ENCODE measurements at regions not wholly inside any gene's neighbourhood (a gene's known extent, or its start where the extent isn't known, plus 50 kb on each side); places are given as distances from the start of the nearest gene placed in this dataset.
A peak's percentile ranks its signal among the peaks of the same experiment; 100 is the strongest.
"Not testable (repeated sequence)": the region's sequence is repeated elsewhere in the genome, so short reads cannot be mapped to it uniquely, and the experiment has no call there.

GRCh38 chrX:22559506-22559905, 286.8 kb downstream of the CBLL2 start:
- TF ChIP-seq POLR2AphosphoS5 (IDR thresholded peaks at IDR 0.05; ENCODE audit: low read depth, low read length) (no peak), POLR2A (IDR thresholded peaks at IDR 0.05; ENCODE audit: low read depth, low read length) (no peak), TAF1 (IDR thresholded peaks at IDR 0.05; ENCODE audit: low read depth, low read length) (no peak), PAX5 (IDR thresholded peaks at IDR 0.05; ENCODE audit: insufficient read depth, low read length, severe bottlenecking) (no peak)
- FAIRE-seq (no peak), DNase-seq (ENCODE audit: insufficient read length, low spot score) (no peak)

DNA sequence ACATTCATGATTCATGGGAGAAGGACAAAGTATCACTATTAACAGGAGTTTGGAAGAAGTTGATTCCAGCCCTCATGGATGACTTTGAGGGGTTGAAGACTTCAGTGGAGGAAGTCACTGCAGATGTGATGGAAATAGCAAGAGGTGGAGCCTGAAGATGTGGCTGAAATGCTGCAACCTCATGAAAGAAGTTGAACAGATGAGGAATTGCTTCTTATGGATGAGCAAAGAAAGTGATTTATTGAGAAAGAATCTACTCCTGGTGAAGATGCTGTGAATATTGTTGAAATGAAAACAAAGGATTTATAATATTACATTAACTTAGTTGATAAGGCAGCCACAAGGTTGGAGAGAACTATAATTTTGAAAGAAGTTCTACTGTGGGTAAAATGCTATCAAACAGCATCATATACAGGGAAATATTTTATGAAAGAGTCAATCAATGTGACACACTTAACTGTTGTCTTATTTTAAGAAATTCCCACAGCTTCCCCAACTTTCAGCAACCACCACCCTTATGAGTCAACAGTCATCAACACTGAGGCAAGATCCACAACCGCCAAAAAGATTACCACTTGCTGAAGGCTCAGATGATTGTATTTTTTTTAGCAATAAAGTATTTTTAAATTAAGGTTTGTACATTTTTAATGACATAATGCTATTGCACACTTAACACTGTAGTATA, 302.6 kb downstream of the CBLL2 start:
- no peak for TF ChIP-seq POU2F2 (IDR thresholded peaks at IDR 0.05; ENCODE audit: low read depth, low read length)
- no peak for TF ChIP-seq SPI1 (IDR thresholded peaks at IDR 0.05; ENCODE audit: low read depth, low read length)
- no peak for TF ChIP-seq POLR2A (IDR thresholded peaks at IDR 0.05; ENCODE audit: low read depth, low read length)
- TF ChIP-seq PAX5 (IDR thresholded peaks at IDR 0.05; ENCODE audit: insufficient read depth, low read length, severe bottlenecking) = no peak
- no peak for TF ChIP-seq TAF1 (IDR thresholded peaks at IDR 0.05; ENCODE audit: low read depth, low read length)
- no peak for TF ChIP-seq POLR2AphosphoS5 (IDR thresholded peaks at IDR 0.05; ENCODE audit: low read depth, low read length)
- no peak for DNase-seq (ENCODE audit: insufficient read length, low spot score)
- FAIRE-seq = no peak

DNA sequence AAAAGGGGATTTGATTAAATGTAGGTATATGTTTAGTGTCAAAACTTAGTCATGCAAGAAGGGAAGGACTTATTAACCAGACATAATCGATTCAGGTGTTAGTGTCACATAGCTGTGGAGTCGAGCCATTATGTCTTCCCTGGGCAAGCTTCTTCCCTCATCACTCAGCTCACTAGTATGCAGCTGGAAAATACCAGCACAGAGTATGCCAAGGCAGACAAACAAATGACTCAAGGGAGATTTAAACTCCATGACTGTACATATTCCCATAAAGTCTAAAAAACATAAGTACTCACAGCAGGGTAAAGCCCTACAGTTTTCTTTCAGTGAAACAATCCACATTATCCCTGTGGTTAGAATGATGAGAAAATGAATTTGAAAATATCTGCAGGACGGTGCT, 304.5 kb downstream of the CBLL2 start:
- FAIRE-seq (no peak), DNase-seq (ENCODE audit: insufficient read length, low spot score) (no peak)
- TF ChIP-seq SPI1 (IDR thresholded peaks at IDR 0.05; ENCODE audit: low read depth, low read length) (no peak), POLR2A (IDR thresholded peaks at IDR 0.05; ENCODE audit: low read depth, low read length) (no peak), POU2F2 (IDR thresholded peaks at IDR 0.05; ENCODE audit: low read depth, low read length) (no peak), TAF1 (IDR thresholded peaks at IDR 0.05; ENCODE audit: low read depth, low read length) (no peak), PAX5 (IDR thresholded peaks at IDR 0.05; ENCODE audit: insufficient read depth, low read length, severe bottlenecking) (no peak)

GRCh38 chrX:22585831-22586230, 313.1 kb downstream of the CBLL2 start:
- no peak for TF ChIP-seq POLR2AphosphoS5 (IDR thresholded peaks at IDR 0.05; ENCODE audit: low read depth, low read length)
- peak; percentile 82 for TF ChIP-seq SPI1 (IDR thresholded peaks at IDR 0.05; ENCODE audit: low read depth, low read length)
- no peak for TF ChIP-seq POLR2A (IDR thresholded peaks at IDR 0.05; ENCODE audit: low read depth, low read length)
- TF ChIP-seq PAX5 (IDR thresholded peaks at IDR 0.05; ENCODE audit: insufficient read depth, low read length, severe bottlenecking) = no peak
- no peak for TF ChIP-seq POU2F2 (IDR thresholded peaks at IDR 0.05; ENCODE audit: low read depth, low read length)
- TF ChIP-seq TAF1 (IDR thresholded peaks at IDR 0.05; ENCODE audit: low read depth, low read length) = no peak
- DNase-seq (ENCODE audit: insufficient read length, low spot score) = no peak
- FAIRE-seq = no peak

DNA sequence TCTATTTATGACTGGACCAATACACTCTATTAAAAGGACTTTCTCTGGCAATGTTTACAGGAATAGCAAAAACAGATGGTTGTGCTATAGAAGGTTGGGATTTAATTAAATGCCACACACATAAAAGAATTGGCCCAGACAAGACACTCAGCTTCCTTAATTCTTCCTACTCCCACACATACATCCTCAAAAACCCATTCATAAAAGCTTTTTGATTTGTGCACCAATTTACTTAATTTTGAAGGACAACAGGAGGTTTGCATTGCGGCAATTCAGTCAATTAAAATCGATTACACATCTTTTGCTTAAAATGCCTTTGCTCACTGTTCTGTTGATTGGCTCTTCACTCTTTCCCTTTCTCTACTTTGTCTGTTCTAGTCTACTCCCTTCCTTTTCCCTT, 317.1 kb downstream of the CBLL2 start:
- DNase-seq (ENCODE audit: insufficient read length, low spot score) = no peak
- TF ChIP-seq PAX5 (IDR thresholded peaks at IDR 0.05; ENCODE audit: insufficient read depth, low read length, severe bottlenecking) (no peak), SPI1 (IDR thresholded peaks at IDR 0.05; ENCODE audit: low read depth, low read length) (no peak), TAF1 (IDR thresholded peaks at IDR 0.05; ENCODE audit: low read depth, low read length) (no peak), POLR2AphosphoS5 (IDR thresholded peaks at IDR 0.05; ENCODE audit: low read depth, low read length) (no peak), POLR2A (IDR thresholded peaks at IDR 0.05; ENCODE audit: low read depth, low read length) (no peak), POU2F2 (IDR thresholded peaks at IDR 0.05; ENCODE audit: low read depth, low read length) (no peak)
- no peak for FAIRE-seq

DNA sequence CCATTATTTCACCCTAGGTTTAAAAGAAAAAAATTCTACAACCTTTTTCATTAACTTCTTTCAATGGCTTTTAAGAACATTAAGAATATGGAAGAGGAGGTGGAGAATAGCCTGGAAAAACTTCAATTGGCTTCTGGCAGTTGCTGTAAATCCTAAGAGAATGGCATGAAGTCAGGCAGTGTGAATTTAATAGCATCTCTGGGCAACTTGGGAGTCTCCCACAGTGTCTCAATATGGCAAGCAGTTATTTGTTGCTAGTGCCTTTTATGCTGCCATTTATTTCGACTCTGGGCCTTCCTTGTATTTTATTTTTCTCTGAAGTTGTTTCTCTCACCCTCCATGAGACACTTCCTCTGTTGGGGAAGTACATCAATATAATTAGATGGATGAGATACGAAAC, 322.1 kb downstream of the CBLL2 start:
- TF ChIP-seq POLR2A (IDR thresholded peaks at IDR 0.05; ENCODE audit: low read depth, low read length) (no peak), TAF1 (IDR thresholded peaks at IDR 0.05; ENCODE audit: low read depth, low read length) (no peak), PAX5 (IDR thresholded peaks at IDR 0.05; ENCODE audit: insufficient read depth, low read length, severe bottlenecking) (no peak), POU2F2 (IDR thresholded peaks at IDR 0.05; ENCODE audit: low read depth, low read length) (no peak), POLR2AphosphoS5 (IDR thresholded peaks at IDR 0.05; ENCODE audit: low read depth, low read length) (no peak), SPI1 (IDR thresholded peaks at IDR 0.05; ENCODE audit: low read depth, low read length) (no peak)
- DNase-seq (ENCODE audit: insufficient read length, low spot score) (no peak), FAIRE-seq (no peak)

GRCh38 chrX:22603060-22603459, 330.3 kb downstream of the CBLL2 start:
- FAIRE-seq (no peak), DNase-seq (ENCODE audit: insufficient read length, low spot score) (no peak)
- TF ChIP-seq POLR2A (IDR thresholded peaks at IDR 0.05; ENCODE audit: low read depth, low read length) = no peak
- no peak for TF ChIP-seq TAF1 (IDR thresholded peaks at IDR 0.05; ENCODE audit: low read depth, low read length)
- TF ChIP-seq SPI1 (IDR thresholded peaks at IDR 0.05; ENCODE audit: low read depth, low read length) = no peak
- no peak for TF ChIP-seq POU2F2 (IDR thresholded peaks at IDR 0.05; ENCODE audit: low read depth, low read length)
- TF ChIP-seq PAX5 (IDR thresholded peaks at IDR 0.05; ENCODE audit: insufficient read depth, low read length, severe bottlenecking) = no peak

DNA sequence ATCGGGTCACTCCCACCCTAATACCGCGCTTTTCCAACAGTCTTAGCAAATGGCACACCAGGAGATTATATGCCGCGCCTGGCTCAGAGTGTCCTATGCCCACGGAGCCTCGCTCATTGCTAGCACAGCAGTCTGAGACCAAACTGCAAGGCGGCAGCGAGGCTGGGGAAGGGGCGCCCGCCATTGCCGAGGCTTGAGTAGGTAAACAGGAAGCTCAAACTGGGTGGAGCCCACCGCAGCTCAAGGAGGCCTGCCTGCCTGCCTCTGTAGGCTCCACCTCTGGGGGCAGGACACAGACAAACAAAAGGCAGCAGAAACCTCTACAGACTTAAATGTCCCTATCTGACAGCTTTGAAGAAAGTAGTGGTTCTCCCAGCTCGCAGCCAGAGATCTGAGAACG, 336.7 kb downstream of the CBLL2 start:
- DNase-seq (ENCODE audit: insufficient read length, low spot score); FAIRE-seq: not testable (repeated sequence)

GRCh38 chrX:22616867-22617266, 344.2 kb downstream of the CBLL2 start:
- DNase-seq (ENCODE audit: insufficient read length, low spot score) (no peak), FAIRE-seq (no peak)
- TF ChIP-seq POLR2AphosphoS5 (IDR thresholded peaks at IDR 0.05; ENCODE audit: low read depth, low read length) = no peak
- no peak for TF ChIP-seq TAF1 (IDR thresholded peaks at IDR 0.05; ENCODE audit: low read depth, low read length)
- TF ChIP-seq PAX5 (IDR thresholded peaks at IDR 0.05; ENCODE audit: insufficient read depth, low read length, severe bottlenecking) = no peak
- no peak for TF ChIP-seq POU2F2 (IDR thresholded peaks at IDR 0.05; ENCODE audit: low read depth, low read length)
- TF ChIP-seq POLR2A (IDR thresholded peaks at IDR 0.05; ENCODE audit: low read depth, low read length) = no peak
- no peak for TF ChIP-seq SPI1 (IDR thresholded peaks at IDR 0.05; ENCODE audit: low read depth, low read length)

DNA sequence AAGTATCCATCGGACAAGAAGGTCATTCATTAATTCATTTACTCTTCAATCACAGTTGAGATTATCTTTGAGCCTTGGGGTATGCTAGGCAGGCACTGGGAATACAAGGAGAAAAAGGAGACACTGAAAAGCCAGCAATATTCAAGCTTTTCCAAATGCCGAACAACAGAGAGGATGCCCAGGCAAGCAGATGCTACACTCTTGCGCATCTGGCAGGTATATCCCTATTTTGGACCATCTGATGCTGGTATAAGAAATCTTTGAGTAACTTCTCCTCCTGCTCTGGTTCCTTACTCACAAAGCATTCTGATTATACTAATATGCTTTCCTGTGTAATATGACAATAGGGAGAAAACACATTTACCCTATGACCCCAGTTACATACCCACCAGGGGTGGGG, 354.9 kb downstream of the CBLL2 start:
- no peak for TF ChIP-seq POLR2A (IDR thresholded peaks at IDR 0.05; ENCODE audit: low read depth, low read length)
- TF ChIP-seq SPI1 (IDR thresholded peaks at IDR 0.05; ENCODE audit: low read depth, low read length) = no peak
- TF ChIP-seq POLR2AphosphoS5 (IDR thresholded peaks at IDR 0.05; ENCODE audit: low read depth, low read length) = no peak
- TF ChIP-seq PAX5 (IDR thresholded peaks at IDR 0.05; ENCODE audit: insufficient read depth, low read length, severe bottlenecking) = no peak
- no peak for TF ChIP-seq POU2F2 (IDR thresholded peaks at IDR 0.05; ENCODE audit: low read depth, low read length)
- TF ChIP-seq TAF1 (IDR thresholded peaks at IDR 0.05; ENCODE audit: low read depth, low read length) = no peak
- FAIRE-seq (no peak), DNase-seq (ENCODE audit: insufficient read length, low spot score) (no peak)

Measured in GM12891 (cell line).